CD4-positive, alpha-beta memory T cell (primary cell): ENCODE measurements at regions not wholly inside any gene's neighbourhood (a gene's known extent, or its start where the extent isn't known, plus 50 kb on each side); places are given as distances from the start of the nearest gene placed in this dataset.

Source experiments
- CTCF ChIA-PET: fragments of 350-600 bp; sonication (Branson Sonifier 250); formaldehyde crosslinking; loops from one replicate; lab custom pipeline; 2021; ENCODE audit warnings: inconsistent platforms; ENCODE audit not compliant: partially characterized antibody; lab: Charles Lee
- POLR2A ChIA-PET: fragments of 350-600 bp; sonication (Branson Sonifier 250); formaldehyde crosslinking; loops from one replicate; lab custom pipeline; 2021; ENCODE audit not compliant: partially characterized antibody; lab: Charles Lee
- DNase-seq, 5 donors: peaks; one replicate each; pipeline versions ENCODE4 v3.0.0 to v3.0.0-alpha.2; 2020 to 2022; ENCODE audit warnings: mixed read lengths in 1 of 5
- H3K27ac ChIP-seq: one replicate; pipeline ENCODE4 v1.7.0; 2013; ENCODE audit warnings: low read depth, low read length
- H3K27me3 ChIP-seq: 2 replicates; pipeline ENCODE4 v1.7.0; 2013; ENCODE audit warnings: mild to moderate bottlenecking, low read length, moderate library complexity; ENCODE audit not compliant: insufficient read depth
- H3K36me3 ChIP-seq: 2 replicates; pipeline ENCODE4 v1.7.0; 2013; ENCODE audit warnings: mild to moderate bottlenecking, low read length, moderate library complexity; ENCODE audit not compliant: insufficient read depth
- H3K4me1 ChIP-seq: 2 replicates; pipeline ENCODE4 v1.7.0; 2013; ENCODE audit warnings: mild to moderate bottlenecking, low read length, moderate library complexity; ENCODE audit not compliant: insufficient read depth
- H3K4me3 ChIP-seq, 2 donors: one replicate each; pipeline ENCODE4 v1.7.0; 2013; ENCODE audit warnings: low read length in 2 of 2, mild to moderate bottlenecking in 1 of 2
- H3K9me3 ChIP-seq, 2 donors: one replicate each; pipeline ENCODE4 v1.7.0; 2013; ENCODE audit warnings: low read length in 2 of 2, control low read depth in 1 of 2; ENCODE audit not compliant: control insufficient read depth in 1 of 2
- H3K27ac Mint-ChIP-seq, 7 donors: one replicate each; pipeline ENCODE4 v1.8.0; 2020 to 2021; ENCODE audit warnings: mixed read lengths in 7 of 7, mild to moderate bottlenecking in 6 of 7, inconsistent platforms in 3 of 7, moderate library complexity in 3 of 7
- H3K27me3 Mint-ChIP-seq, 2 donors: one replicate each; pipeline ENCODE4 v1.8.0; 2020 to 2021; ENCODE audit warnings: mixed read lengths in 2 of 2
- H3K36me3 Mint-ChIP-seq, 2 donors: one replicate each; pipeline ENCODE4 v1.8.0; 2020 to 2021; ENCODE audit warnings: mixed read lengths in 2 of 2, inconsistent platforms in 1 of 2, mild to moderate bottlenecking in 1 of 2
- H3K4me1 Mint-ChIP-seq, 4 donors: one replicate each; pipeline ENCODE4 v1.8.0; 2020 to 2021; ENCODE audit warnings: mixed read lengths in 4 of 4, mild to moderate bottlenecking in 1 of 4
- H3K4me3 Mint-ChIP-seq, 8 donors: one replicate each; pipeline ENCODE4 v1.8.0; 2020 to 2021; ENCODE audit warnings: mixed read lengths in 8 of 8, mild to moderate bottlenecking in 7 of 8, moderate library complexity in 6 of 8, inconsistent platforms in 3 of 8
- H3K9me3 Mint-ChIP-seq, 8 donors: one replicate each; pipeline ENCODE4 v1.8.0; 2020 to 2021; ENCODE audit warnings: mixed read lengths in 8 of 8, mild to moderate bottlenecking in 5 of 8, inconsistent platforms in 3 of 8, moderate library complexity in 1 of 8
- intact Hi-C: fragments of 100-400 bp; cut with micrococcal nuclease; formaldehyde crosslinking; loops from one replicate; pipeline ENCODE4 v1.15.1; 2023

GRCh38 chr2:164420787-164421186 lies 200.5 kb downstream of the GRB14 start:
- ChIA-PET CTCF (no interaction called here), POLR2A (no interaction called here)
- Mint-ChIP-seq H3K36me3 (no peaks in the 10 kb centered on the region), H3K27ac (no peak overlapping the region), H3K4me3 (no peak overlapping the region), H3K9me3 (peaks cover 0 to 3% (median 0%) of the 10 kb centered on the region in 8 donors), H3K27me3 (no peaks in the 10 kb centered on the region), H3K4me1 (peaks cover 0 to 2% (median 0%) of the 10 kb centered on the region in 4 donors)
- H3K36me3 ChIP-seq, result no peaks in the 10 kb centered on the region
- intact Hi-C loops, result no loop called here
- no peaks in the 10 kb centered on the region for H3K9me3 ChIP-seq
- H3K4me3 ChIP-seq, result no peak overlapping the region
- H3K27me3 ChIP-seq, result no peaks in the 10 kb centered on the region
- H3K27ac ChIP-seq, result no peak overlapping the region
- DNase-seq, result no peak
- no peaks in the 10 kb centered on the region for H3K4me1 ChIP-seq

- no peak overlapping the region for H3K27ac Mint-ChIP-seq
- ChIA-PET CTCF (no interaction called here), POLR2A (no interaction called here)
- H3K9me3 ChIP-seq, result no peaks in the 10 kb centered on the region
- H3K9me3 Mint-ChIP-seq, result peaks cover 0 to 3% (median 0%) of the 10 kb centered on the region in 8 donors
- H3K4me1 Mint-ChIP-seq, result no peaks in the 10 kb centered on the region
- no peak for DNase-seq
- intact Hi-C loops, result no loop called here
- H3K27me3 Mint-ChIP-seq, result no peaks in the 10 kb centered on the region
- H3K4me1 ChIP-seq, result no peaks in the 10 kb centered on the region
- no peaks in the 10 kb centered on the region for H3K36me3 Mint-ChIP-seq
- no peaks in the 10 kb centered on the region for H3K36me3 ChIP-seq
- H3K27me3 ChIP-seq, result no peaks in the 10 kb centered on the region
- H3K4me3 ChIP-seq, result no peak overlapping the region
- no peak overlapping the region for H3K4me3 Mint-ChIP-seq
- H3K27ac ChIP-seq, result no peak overlapping the region
These were observed 208.5 kb downstream of the GRB14 start for GRCh38 chr2:164412831-164413230.

- intact Hi-C loops, result no loop called here
- Mint-ChIP-seq H3K4me3 (no peak overlapping the region), H3K27ac (no peak overlapping the region), H3K27me3 (no peaks in the 10 kb centered on the region), H3K4me1 (no peaks in the 10 kb centered on the region), H3K36me3 (no peaks in the 10 kb centered on the region), H3K9me3 (peaks cover 0 to 6% (median 0%) of the 10 kb centered on the region in 8 donors)
- H3K4me1 ChIP-seq, result no peaks in the 10 kb centered on the region
- H3K27me3 ChIP-seq, result no peaks in the 10 kb centered on the region
- no peak overlapping the region for H3K27ac ChIP-seq
- H3K9me3 ChIP-seq, result no peaks in the 10 kb centered on the region
- no peak overlapping the region for H3K4me3 ChIP-seq
- ChIA-PET POLR2A (no interaction called here), CTCF (no interaction called here)
- H3K36me3 ChIP-seq, result no peaks in the 10 kb centered on the region
- DNase-seq, result no peak
These were observed 231.9 kb downstream of the GRB14 start for GRCh38 chr2:164389411-164389810.

GRCh38 chr2:164388511-164388910 lies 232.8 kb downstream of the GRB14 start:
- intact Hi-C loops, result no loop called here
- no peaks in the 10 kb centered on the region for H3K36me3 Mint-ChIP-seq
- CTCF ChIA-PET, result no interaction called here
- no peak overlapping the region for H3K4me3 Mint-ChIP-seq
- H3K27ac Mint-ChIP-seq, result no peak overlapping the region
- H3K27me3 Mint-ChIP-seq, result no peaks in the 10 kb centered on the region
- no peak for DNase-seq
- no peak overlapping the region for H3K27ac ChIP-seq
- H3K9me3 ChIP-seq, result no peaks in the 10 kb centered on the region
- H3K36me3 ChIP-seq, result no peaks in the 10 kb centered on the region
- H3K9me3 Mint-ChIP-seq, result peaks cover 0 to 6% (median under 1%) of the 10 kb centered on the region in 8 donors
- no peaks in the 10 kb centered on the region for H3K4me1 ChIP-seq
- H3K4me3 ChIP-seq, result no peak overlapping the region
- no peaks in the 10 kb centered on the region for H3K27me3 ChIP-seq
- H3K4me1 Mint-ChIP-seq, result no peaks in the 10 kb centered on the region
- POLR2A ChIA-PET, result no interaction called here

GRCh38 chr2:164386231-164386630 lies 235.1 kb downstream of the GRB14 start:
- H3K4me1 Mint-ChIP-seq, result no peaks in the 10 kb centered on the region
- CTCF ChIA-PET, result no interaction called here
- H3K4me3 Mint-ChIP-seq, result no peak overlapping the region
- Histone ChIP-seq H3K4me1 (no peaks in the 10 kb centered on the region), H3K27me3 (no peaks in the 10 kb centered on the region), H3K36me3 (no peaks in the 10 kb centered on the region), H3K9me3 (no peaks in the 10 kb centered on the region), H3K4me3 (no peak overlapping the region), H3K27ac (no peak overlapping the region)
- POLR2A ChIA-PET, result no interaction called here
- no peak for DNase-seq
- H3K9me3 Mint-ChIP-seq, result peaks cover 0 to 6% (median 1%) of the 10 kb centered on the region in 8 donors
- intact Hi-C loops, result no loop called here
- no peaks in the 10 kb centered on the region for H3K27me3 Mint-ChIP-seq
- H3K36me3 Mint-ChIP-seq, result no peaks in the 10 kb centered on the region
- H3K27ac Mint-ChIP-seq, result no peak overlapping the region

GRCh38 chr2:164384434-164384833 lies 236.8 kb downstream of the GRB14 start:
- no peaks in the 10 kb centered on the region for H3K27me3 ChIP-seq
- H3K27me3 Mint-ChIP-seq, result no peaks in the 10 kb centered on the region
- no peak overlapping the region for H3K27ac Mint-ChIP-seq
- H3K9me3 ChIP-seq, result no peaks in the 10 kb centered on the region
- no peak overlapping the region for H3K27ac ChIP-seq
- H3K4me1 ChIP-seq, result no peaks in the 10 kb centered on the region
- H3K4me3 Mint-ChIP-seq, result no peak overlapping the region
- DNase-seq, result no peak
- H3K4me3 ChIP-seq, result no peak overlapping the region
- ChIA-PET POLR2A (no interaction called here), CTCF (no interaction called here)
- H3K36me3 Mint-ChIP-seq, result no peaks in the 10 kb centered on the region
- H3K9me3 Mint-ChIP-seq, result peaks cover 0 to 6% (median 1%) of the 10 kb centered on the region in 8 donors
- H3K4me1 Mint-ChIP-seq, result no peaks in the 10 kb centered on the region
- intact Hi-C loops, result no loop called here
- no peaks in the 10 kb centered on the region for H3K36me3 ChIP-seq

GRCh38 chr2:164371916-164372315 lies 249.4 kb downstream of the GRB14 start:
- H3K4me3 Mint-ChIP-seq, result no peak overlapping the region
- no peak overlapping the region for H3K27ac Mint-ChIP-seq
- no peaks in the 10 kb centered on the region for H3K4me1 ChIP-seq
- no peaks in the 10 kb centered on the region for H3K27me3 Mint-ChIP-seq
- H3K27ac ChIP-seq, result no peak overlapping the region
- POLR2A ChIA-PET, result no interaction called here
- H3K36me3 ChIP-seq, result no peaks in the 10 kb centered on the region
- intact Hi-C loops, result no loop called here
- no peaks in the 10 kb centered on the region for H3K27me3 ChIP-seq
- peaks cover 0 to 26% (median 6%) of the 10 kb centered on the region in 8 donors for H3K9me3 Mint-ChIP-seq
- CTCF ChIA-PET, result no interaction called here
- H3K4me3 ChIP-seq, result no peak overlapping the region
- no peak for DNase-seq
- H3K9me3 ChIP-seq, result no peaks in the 10 kb centered on the region
- H3K36me3 Mint-ChIP-seq, result no peaks in the 10 kb centered on the region
- no peaks in the 10 kb centered on the region for H3K4me1 Mint-ChIP-seq

GRCh38 chr2:164369366-164369765 lies 251.9 kb downstream of the GRB14 start:
- H3K4me1 Mint-ChIP-seq, result no peaks in the 10 kb centered on the region
- intact Hi-C loops, result no loop called here
- no peak overlapping the region for H3K4me3 ChIP-seq
- CTCF ChIA-PET, result no interaction called here
- no peaks in the 10 kb centered on the region for H3K4me1 ChIP-seq
- H3K27me3 Mint-ChIP-seq, result no peaks in the 10 kb centered on the region
- no peak overlapping the region for H3K4me3 Mint-ChIP-seq
- DNase-seq, result no peak
- no peak overlapping the region for H3K27ac Mint-ChIP-seq
- H3K36me3 ChIP-seq, result no peaks in the 10 kb centered on the region
- POLR2A ChIA-PET, result no interaction called here
- H3K9me3 ChIP-seq, result no peaks in the 10 kb centered on the region
- no peak overlapping the region for H3K27ac ChIP-seq
- H3K9me3 Mint-ChIP-seq, result peaks cover 0 to 17% (median 4%) of the 10 kb centered on the region in 8 donors
- H3K36me3 Mint-ChIP-seq, result no peaks in the 10 kb centered on the region
- no peaks in the 10 kb centered on the region for H3K27me3 ChIP-seq
